Skeletal muscle cell (primary cell): ENCODE measurements at regions not wholly inside any gene's neighbourhood (a gene's known extent, or its start where the extent isn't known, plus 50 kb on each side); places are given as distances from the start of the nearest gene placed in this dataset.
"Not testable (repeated sequence)": the region's sequence is repeated elsewhere in the genome, so short reads cannot be mapped to it uniquely, and the experiment has no call there.

Experiments used
- DNase-seq: peaks from one replicate; pipeline ENCODE4 v3.0.0-alpha.2; 2010; ENCODE audit warnings: low read depth
- H3K4me3 ChIP-seq: 2 replicates; pipeline ENCODE4 v1.5.1; 2011; ENCODE audit warnings: low read depth, mild to moderate bottlenecking, control low read depth, low read length, moderate library complexity

DNA sequence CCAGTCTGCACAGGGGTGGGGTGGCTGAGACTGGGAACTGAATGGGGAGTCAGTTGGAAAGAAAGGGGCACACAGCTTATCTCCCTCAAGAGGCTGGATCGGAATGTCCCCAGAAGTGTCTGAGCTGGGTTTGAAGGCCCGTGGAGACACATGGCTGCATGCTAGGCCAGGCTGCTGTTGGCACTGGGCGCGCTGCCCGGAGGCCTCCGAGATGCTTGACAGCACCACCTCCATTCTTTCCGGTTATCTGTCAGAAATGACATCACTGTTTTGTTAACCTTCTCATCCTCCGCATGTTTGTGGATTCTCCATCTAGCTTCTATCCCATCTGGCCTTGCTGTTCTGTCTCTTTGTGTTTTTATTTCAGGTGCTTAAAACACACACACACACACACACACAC, 85.5 kb downstream of the APIP start:
- no peak overlapping the region for H3K4me3 ChIP-seq
- no peak for DNase-seq

DNA sequence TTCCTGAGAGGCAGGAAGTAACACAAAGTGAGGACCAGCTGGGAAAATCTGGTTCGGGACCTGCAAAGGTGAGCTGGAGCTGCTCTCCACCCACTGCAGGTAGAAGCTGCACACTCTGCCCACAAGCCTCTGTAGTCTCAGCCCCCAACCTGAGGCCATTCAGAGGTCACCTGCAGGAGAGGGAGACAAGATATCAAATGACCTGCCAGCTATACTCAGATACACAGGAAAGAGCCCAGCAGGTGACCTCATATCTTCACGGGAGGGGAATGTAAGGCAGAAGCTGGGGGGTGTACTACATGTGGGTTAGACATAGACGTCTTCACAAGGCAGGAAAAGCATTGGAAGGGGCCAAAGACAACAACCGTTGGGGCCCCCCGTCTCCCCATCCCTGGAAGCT, 86.1 kb downstream of the APIP start:
- DNase-seq = no peak
- H3K4me3 ChIP-seq = no peak overlapping the region

DNA sequence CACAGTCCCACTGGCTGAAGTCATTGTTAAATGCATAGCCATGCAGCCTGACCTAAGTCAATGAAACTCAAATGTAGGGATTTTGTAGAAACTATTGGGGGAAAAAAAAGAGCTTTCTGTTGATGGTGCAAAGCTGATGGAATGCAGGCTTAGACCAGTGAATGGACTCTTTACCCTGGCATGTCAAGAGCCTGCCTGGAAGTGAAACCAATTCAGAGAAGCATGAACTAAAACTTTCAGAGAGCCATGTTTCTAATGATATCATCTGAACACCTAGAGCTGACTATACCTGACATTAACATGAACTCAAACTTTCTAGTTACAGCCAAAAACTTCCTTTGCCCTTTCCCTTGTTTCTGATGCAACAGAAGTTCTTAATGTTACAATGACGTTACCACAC, 89.0 kb downstream of the APIP start:
- no peak for DNase-seq
- no peak overlapping the region for H3K4me3 ChIP-seq

DNA sequence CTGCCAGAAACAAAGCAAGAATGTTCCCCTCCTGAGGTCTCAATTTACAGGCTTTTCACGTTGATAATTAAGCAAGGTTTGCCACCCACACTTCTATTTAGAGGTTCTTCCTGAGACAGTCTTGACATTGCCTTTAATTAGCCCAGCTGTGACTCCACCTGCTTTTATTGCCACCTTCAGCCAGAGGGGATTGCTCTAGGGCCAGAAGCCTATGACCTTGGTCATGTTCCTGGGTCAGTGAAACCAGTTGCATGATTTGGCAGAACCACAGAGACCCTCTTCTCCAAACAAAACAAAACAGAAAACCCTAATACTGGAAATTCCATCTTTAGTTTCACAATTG, 89.8 kb downstream of the APIP start:
- DNase-seq = no peak
- H3K4me3 ChIP-seq = no peak overlapping the region

DNA sequence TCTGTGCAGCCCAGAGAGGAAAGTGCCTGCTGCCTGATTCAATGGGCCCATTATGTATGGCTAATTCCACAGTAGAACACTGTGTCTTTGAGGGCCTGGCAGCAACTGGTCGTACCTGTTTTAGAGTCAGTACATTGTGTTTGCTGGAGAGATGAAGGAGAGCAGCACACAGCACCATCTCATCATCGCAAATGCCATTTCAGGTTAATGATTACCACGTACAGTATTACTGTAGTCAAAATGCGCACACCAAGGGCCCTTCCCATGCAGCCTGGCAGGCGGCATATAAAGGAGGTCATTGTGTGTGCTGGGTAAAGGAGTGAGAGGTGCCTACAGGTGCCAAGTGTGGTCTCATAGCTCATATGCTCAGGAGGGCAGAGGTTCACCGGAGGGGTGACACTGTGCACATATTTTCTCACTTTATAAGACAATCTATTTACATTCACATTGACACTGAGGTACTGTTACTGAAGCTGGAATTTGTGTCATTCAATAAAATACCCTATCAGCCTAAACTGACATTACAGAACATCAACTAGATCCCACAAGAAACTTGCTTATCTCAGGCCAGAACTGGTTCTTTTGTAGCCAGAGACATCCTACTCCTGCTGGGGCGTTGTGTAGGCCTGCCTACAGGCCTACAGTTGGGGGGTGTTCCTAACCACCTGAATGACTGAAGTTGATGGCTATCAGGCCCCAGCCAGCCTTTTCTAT, 90.4 kb downstream of the APIP start:
- H3K4me3 ChIP-seq = no peak overlapping the region

DNA sequence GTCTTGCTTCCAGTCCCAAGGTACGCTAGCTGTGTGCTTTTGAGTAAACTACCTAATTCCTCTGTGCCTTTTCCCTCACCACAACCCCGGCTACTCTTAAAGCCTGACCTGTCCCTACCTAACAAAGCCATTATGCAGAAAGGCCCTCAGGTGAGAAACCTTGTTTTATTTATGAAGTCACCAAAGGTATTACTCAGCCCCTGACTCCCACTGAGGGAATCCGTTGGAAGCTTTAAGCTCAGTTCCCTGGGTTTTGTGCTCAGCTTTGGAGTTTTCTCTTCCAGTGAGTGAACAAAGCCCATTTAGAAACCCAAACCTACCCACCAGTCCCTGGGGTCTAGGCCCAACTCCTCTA, 90.9 kb downstream of the APIP start:
- no peak for DNase-seq
- H3K4me3 ChIP-seq = no peak overlapping the region

More for the DNA sequence above, 90.4 kb downstream of the APIP start:
- DNase-seq = no peak

DNA sequence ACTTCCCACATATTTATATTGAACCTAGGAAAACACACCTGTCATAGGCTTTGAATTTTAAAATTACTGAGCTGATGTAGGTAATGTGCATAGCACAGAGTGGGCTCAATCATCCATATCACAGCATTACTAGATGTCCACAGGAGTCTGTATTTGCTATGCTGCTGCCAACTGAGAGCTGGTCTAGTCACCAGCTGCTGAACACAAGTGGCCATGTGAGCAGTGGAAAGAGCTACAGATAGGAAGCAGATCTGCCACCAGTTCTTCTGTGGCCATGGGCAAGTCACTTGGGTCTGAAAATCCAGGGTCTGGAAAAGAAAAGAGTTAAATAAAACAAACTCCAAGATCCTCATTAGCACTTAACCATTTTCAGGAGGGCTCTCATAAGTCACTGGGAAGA, 91.8 kb downstream of the APIP start:
- no peak for DNase-seq
- no peak overlapping the region for H3K4me3 ChIP-seq

DNA sequence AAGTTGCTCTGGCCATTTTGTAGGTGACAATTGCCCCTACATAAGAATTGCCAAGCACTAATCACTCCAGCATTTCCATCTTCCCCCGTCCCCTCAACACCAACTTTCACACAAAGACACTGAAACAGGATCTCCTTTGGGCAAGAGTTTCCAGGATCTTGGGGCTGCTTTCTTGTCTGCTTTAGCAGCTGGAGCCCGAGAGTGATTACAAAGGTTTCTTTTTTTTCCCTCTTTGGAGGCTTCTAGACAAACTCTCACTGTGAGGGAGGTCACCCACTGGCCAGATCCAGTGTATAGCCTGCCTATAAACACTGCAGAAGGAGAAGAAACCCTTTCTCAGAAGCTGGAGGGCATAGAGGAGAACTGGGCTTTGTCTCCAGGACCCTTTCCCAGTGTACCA, 92.5 kb downstream of the APIP start:
- no peak for DNase-seq
- H3K4me3 ChIP-seq = no peak overlapping the region

DNA sequence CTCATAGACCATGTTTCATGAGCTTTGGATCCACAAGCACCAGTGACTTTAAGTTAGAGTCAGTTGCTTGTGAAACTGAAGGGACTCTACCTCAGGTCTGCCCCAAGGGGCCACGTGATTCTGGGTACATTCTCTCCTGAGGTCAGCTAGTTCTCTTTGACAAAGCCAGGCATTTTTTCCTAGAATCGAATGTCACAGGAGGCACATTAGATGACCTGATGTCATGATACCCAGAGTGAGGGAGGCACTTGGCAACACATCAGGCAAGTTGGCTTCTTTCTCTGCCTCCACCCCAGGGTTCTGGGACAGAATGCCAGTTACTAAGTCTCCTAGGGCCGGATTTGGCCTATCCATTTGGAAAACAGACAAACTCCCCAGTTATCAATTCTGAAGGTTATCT, 93.0 kb downstream of the APIP start:
- no peak overlapping the region for H3K4me3 ChIP-seq

DNA sequence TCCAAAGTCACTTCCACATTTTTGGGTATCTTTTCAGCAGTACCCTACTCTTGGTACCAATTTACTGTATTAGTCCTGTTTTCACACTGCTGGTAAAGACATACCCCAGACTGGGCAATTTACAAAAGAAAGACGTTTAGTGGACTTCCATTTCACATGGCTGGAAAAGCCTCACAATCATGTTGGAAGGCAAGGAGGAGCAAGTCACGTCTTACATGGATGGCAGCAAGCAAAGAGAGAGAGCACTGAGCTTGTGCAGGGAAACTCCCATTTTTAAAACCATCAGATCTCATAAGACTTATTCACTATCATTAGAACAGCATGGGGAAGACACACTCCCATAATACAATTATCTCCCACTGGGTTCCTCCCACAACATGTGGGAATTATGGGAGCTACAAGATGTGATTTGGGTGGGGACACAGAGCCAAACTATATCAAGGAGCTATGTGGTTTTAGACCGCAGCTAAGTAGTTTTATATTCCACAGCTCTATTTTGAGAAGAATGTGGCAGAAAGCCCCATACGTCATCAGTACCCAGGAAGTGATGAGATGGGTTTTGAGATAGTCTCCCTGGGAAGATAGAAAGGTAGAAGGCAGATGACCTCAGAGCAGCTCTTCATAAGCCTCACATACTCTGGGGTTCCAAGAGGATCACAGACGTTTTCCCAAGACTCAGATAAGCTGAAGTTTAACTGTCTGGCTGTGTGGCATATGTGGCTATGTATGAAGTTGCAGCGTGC, 96.3 kb downstream of the APIP start:
- DNase-seq = no peak
- H3K4me3 ChIP-seq = no peak overlapping the region

More for the DNA sequence above, 93.0 kb downstream of the APIP start:
- DNase-seq = no peak

DNA sequence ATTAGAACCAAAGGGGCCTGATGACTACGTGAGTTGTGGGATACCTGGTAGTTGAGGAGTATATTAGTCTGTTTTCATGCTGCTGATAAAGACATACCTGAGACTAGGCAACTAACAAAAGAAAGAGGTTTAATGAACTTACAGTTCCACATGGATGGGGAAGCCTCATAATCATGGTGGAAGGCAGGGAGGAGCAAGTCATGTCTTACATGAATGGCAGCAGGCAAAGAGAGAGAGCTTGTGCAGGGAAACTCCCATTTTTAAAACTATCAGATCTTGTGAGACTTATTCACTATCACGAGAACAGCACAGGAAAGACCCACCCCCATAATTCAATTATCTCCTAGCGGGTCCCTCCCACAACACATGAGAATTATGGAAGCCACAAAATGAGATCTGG, 98.4 kb downstream of the APIP start:
- not testable (repeated sequence) for H3K4me3 ChIP-seq, DNase-seq

DNA sequence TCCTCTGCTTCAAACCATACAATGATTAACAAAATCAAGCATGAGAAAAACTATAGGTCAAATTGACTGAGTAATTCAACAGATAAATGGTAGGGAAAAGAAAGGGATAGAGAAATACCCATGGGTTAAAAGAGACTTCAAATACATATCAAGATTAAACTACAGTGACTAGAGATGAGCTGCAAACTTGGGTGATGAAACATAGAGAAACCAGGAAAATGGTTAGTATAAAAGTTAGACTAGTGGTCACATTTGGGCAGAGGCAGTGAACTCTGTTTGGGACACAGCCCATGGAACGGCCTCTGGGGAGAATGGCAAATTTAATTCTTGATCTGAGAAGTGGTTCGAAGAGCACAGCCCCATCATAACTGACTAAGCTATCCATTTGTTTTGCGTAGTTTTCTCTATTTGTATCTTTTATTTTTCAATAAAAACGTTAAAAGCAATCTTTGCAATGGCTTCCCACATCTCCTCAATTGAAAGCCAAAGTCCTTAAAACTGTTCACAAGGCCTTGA, 99.4 kb downstream of the APIP start:
- no peak for DNase-seq
- H3K4me3 ChIP-seq = no peak overlapping the region

DNA sequence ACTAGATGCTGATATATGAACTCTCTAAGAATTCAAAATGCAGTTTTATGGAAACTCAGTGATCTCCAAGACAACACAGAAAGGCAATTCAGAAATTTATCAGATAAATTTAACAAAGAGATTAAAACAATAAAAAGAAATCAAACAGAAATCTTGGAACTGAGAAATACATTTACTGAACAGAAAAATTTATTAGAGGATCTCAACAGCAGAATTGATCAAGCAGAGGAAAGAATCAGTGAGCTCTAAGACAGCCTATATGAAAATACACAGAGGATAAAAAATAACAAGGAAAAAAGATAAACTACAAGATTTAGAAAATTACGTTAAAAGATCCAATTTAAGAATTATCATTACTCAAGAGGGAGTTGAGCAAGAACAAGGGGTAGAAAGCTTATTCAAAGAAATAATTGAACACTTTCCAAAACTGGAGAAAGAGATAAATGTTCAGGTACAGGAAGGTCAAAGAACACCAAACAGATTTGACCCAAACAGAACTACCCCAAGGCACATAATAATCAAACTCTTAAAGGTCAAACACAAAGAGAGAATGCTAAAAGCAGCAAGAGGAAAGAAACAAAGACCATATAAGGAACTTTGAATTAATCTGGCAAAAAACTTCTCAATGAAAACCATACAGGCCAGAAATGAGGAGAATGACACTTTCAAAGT, 103.1 kb downstream of the APIP start:
- DNase-seq = no peak
- H3K4me3 ChIP-seq = no peak overlapping the region

DNA sequence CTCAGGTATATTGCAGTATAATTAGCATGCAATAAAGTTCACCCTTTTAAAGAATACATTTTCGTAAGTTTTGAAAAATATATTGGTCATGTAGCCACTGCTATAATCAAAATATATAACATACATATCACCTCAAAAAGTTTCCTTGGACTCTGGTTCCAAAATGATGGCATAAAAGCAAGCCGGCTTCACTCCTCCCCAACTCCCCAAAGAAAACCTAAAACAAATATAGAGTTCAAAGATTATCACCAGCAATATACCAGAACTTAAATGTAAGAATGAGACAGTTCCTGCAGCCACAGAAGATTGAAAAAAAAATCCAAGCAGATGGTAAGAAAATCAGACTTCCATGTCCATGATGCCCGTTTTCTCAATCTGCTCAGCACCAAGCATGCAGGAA, 104.3 kb downstream of the APIP start:
- H3K4me3 ChIP-seq = no peak overlapping the region
- no peak for DNase-seq

DNA sequence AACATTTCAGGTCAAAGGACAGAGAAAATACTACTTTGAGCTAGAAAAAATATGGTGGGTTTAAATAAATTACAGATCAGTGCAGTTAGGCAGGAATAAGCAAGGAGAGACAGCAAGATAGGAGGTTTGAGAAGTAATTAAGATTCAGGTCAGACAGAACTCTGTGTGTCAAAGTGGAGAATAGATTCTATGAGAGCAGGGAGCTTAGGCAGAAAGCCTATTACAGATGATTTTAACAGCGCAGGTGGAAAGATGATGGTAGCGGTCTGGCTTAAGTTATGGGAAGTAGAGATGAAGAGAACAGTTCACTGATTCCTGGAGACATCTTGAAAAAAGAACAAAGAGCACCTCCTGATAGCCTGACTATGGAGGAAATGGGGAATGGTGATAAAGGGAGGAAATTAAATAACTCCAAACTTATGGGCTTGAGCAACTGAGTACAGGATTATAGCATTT, 106.0 kb downstream of the APIP start:
- no peak overlapping the region for H3K4me3 ChIP-seq
- DNase-seq = no peak

DNA sequence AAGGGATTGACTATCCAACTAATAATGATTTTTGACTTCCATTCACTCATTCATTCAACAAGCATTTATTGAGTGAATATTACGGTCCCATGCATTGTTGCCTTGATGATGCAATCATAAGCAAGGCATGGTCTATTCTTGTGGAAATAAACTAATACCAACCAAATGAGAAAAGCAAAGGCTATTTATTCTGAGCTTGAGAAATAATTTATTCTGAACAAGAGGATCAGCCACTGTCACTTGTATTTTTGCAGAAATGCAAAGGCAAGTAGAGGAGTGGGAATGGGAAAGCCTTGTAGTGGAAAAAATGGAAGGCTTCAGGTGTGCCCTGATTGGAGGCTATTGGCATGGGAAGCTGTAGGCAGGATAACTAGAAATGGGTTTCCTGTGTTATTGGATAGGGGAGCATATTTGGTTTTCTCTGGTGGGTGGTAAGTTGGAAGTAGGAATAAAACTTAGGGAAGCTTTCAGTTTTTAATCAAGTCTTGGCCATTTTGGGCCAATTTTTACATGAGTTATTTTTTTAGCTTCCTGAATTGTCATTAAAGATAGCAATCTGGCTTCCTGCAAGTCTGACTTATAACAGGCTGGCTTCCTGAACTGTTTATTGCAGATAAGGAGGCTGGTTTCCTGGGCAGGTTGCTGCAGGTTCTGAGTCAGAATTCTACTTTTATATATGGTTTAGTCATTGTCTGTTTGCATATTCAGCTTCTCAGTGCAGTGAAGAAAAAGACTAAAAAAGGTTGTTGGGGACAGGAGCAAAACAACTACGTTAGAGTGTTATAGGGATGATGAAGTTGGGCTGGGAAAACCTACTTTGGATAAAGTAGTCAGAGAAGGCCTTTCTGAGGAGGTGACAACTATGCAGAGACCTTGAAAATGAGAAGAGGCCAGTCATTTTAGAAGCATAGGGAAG, 106.7 kb downstream of the APIP start:
- no peak for DNase-seq
- no peak overlapping the region for H3K4me3 ChIP-seq

DNA sequence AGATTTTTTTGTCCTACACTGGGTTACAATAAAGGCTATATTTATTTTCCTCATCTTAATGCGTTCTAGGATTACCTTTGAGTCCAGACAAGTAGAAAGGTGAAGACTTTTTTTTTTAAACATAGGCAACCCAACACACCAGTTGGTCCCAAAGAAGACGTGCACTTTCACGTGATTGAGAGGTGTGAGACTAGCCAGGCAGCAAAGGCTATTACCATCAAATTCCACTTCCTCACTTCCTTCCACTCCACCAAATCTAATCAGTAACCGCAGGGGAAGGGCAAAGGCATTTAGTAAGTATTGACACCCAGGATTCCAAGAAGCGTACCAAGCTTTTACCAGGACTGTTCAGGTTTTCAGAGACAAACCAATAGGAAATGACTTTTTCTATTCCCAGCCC, 109.3 kb downstream of the APIP start:
- no peak for DNase-seq

DNA sequence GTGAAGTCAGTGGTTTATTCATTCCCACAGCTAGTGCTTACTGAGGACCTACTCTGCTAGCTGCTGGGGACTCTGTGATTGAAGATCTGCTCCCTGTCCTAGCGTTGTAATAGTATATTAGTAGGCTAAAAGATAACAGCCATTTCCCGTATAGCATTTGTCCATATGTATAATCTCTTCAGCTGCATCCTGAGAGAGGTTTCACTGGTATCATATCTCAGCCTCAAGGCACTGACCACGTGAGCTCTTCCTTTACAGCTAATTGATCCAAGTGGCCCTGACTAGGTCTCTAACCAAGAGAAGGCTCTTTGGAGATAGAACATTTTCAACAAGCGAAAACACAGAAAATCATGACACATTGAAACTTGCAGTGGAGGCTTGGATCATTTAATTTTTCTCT, 110.2 kb downstream of the APIP start:
- no peak overlapping the region for H3K4me3 ChIP-seq
- no peak for DNase-seq

More for the DNA sequence above, 109.3 kb downstream of the APIP start:
- no peak overlapping the region for H3K4me3 ChIP-seq

DNA sequence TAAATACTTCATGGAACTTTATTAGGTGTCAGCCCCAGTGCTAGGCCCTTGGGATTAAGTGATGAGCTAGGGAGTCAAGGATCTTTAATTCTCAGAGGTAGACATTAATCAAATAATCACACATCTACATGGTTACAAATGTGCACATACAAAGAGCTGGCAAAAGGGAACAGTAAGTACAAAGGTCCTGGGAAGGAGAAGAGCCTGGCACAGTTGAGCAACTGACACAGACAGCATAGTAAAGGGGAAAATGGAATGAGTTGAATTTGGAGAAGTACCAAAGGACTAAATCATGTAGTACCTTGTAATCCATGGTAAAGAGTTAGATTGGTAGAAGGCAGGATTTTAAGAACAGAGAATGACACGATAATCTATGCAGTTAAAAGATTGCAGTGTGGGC, 116.3 kb downstream of the APIP start:
- no peak overlapping the region for H3K4me3 ChIP-seq
- DNase-seq = no peak

DNA sequence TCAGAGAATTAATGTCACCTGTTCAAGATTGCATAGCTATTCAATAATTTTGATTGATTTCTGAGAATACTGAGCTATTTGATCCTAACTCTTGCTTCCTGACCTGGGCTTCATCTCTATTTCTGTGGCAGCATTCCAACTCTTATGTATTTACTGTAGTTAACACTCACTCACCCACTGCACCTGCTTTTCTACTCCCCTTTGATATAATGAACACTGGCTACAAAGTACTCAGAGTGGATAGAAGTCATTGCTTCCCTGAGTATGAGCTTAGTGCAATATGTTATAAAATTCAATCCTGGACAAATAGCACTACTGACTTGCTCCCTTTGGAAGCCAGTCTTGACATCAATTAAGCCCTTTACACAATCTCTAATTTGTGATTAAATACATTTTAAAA, 117.2 kb downstream of the APIP start:
- DNase-seq = no peak
- H3K4me3 ChIP-seq = no peak overlapping the region
